Midbrain (tissue), 1 donor: ENCODE measurements at regions not wholly inside any gene's neighbourhood (a gene's known extent, or its start where the extent isn't known, plus 50 kb on each side); places are given as distances from the start of the nearest gene placed in this dataset.
A peak's percentile ranks its signal among the peaks of the same experiment; 100 is the strongest.

ENCODE experiments used
- DNase-seq: peaks from one replicate; lab custom pipeline; 2025; lab: John Stamatoyannopoulos, UW

DNA sequence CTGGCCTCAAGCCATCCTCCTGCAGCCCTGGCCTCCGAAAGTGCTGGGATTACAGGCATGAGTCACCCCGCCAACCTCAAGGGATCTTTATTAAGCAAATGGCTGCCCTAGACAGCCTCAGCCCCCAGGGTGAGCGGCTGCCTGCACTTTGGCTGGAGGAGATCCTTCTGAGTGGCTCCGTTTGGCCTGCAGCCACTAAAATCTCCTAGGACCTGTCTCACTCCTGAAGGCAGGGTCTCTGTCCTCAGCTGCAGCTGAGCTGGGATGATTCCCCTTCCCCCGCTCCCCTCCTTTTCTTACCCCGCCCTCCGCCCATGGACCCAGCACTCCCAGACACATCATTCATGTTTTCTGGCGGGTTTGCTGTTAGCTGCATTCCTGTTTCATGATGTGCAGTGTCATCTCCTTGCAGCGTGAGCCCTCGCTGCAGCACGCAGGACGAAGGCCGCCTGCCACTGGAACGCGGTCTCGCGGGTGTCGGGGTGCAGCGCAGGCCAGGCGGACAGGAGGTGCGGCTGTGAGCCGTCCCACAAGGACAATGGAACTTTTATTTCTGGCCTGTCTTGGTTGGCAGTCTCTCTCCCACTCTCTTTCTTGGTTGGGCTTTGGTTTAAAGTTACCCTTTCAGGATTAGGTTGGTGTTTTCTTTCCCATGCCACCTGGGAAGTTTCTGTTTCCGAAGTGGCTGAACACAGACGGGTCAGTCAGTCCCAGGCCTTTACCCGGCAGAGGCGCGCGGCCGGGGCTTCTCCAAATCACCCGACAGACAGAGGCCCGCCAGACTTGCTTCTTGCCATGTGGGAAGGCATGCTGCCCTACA, 137.1 kb downstream of the FOXD1 start:
- DNase-seq = no peak

DNA sequence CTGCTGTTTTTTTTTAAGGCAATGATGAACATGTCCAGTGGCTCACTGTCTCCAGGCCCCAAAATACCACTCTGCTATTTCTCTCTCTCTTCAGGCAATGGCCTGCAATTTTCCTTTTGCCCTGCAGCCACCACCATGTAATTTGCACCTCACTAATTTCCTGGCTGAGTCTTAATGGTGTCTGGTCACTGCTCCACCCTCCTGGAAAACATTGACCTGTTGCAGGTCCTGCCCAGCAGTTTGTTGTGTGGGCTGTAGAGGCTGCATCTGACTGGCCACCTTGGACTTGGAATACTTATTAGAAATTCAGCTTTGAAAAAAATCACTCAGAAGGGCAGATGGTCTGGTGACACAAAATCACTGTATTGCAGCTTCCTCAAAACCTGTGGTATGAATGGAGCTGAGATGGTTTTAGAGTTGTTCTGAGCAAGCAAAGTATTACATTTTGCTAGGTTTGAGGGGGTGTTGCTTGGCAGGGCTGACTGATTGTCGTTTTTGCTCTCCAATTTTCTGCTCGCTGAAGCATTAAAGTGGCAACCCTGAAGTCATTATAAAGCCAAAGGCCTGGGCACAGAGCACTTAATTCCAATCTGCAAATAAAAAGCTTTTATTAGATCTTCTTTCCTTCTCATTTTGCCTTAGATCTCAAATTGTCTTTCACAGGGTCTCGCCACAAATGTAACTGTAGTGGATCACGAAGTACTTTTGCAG, 134.8 kb downstream of the TMEM174 start:
- DNase-seq = no peak

DNA sequence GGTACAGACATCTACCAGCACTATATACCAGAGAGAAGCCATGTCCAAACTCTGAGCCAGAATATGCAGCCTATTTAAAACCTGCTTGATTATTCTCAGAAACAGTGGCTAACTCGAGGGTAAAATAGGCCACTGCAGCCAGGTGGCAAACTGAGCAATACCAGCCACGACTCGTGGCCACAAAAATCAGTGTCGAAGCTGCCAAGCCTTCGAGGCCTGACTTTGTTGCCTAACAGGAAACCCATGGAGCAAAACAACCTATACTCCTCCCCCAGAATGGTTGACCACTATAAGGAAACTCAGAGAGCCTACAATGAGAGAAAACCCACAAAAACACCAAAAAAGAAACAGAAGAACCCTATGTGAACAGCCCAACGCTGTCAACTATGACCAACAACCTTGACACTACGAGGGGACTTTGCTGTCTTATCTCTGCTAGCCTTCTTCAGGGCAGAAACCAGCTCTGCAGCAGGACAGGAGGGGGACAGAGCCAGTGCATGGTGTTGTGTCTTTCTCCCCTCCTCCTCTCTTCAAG, 133.8 kb downstream of the TMEM174 start:
- no peak for DNase-seq

DNA sequence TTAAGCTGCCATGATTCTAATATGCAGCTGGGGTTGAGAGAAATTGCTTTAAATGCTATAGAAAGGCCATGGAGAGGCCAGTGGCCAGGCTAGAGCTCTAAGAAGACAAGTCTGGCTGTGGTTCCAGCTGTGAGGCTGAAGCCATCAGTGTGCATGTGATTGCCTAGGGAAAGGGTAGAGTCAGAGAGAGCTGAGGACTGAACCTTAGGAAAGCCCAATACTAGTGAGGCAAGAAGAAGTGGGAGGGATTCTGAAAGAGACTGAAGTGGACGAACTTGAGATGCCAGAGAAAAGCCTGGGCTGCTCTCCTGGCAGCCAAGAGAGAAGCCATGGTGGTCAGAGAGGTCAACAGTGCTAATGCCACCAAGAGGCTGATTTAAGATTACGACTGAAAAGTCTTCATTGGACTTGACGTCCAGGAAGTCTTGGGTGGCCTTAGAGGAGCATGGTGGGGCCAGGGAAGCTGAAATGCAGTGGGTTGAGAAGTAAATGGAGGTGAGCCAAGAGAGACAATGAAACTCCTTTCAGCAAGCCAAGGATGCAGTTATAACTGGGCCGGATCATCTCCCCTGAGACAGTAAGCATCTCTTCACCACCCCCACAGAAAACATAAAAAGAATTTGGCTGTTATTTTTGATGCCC, 133.2 kb downstream of the TMEM174 start:
- DNase-seq = no peak

DNA sequence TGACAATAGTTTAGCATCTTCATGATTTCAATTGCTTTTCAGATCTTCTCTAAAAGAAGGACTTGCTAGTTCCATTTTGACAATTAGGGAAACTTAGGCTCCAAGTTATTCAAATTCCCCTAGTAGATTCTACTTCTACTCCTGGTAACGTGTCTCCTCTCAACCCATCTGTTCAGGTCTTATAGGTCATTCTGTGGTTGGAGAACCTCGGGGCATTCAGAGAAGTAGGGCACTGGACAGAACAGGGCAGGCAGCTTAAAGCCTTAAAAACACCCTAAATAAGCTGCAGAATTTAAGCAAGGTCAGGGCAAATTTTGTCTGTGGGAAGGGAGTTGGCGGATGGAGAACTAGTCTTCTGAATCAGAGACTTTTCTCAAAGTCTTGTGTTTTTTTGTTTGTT, 132.4 kb downstream of the TMEM174 start:
- no peak for DNase-seq

DNA sequence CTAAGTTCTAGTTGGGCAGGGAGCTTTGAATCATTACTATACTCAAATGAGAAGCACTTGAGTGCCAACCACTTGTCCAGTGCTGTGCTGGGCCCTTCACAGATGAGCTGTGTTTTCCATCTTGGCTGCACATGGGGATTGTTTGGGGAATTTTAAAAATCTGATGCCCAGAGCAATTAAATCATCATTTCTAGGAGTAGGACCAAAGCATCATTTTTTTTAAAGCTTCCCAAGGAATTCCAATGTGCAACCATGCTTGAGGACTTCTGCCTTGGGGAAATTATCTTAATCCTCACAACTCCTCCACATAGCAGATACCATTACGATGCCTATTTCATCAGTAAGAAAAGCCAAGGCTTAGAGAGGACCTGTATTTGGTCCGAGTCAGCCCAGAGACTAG, 131.4 kb downstream of the TMEM174 start:
- no peak for DNase-seq

DNA sequence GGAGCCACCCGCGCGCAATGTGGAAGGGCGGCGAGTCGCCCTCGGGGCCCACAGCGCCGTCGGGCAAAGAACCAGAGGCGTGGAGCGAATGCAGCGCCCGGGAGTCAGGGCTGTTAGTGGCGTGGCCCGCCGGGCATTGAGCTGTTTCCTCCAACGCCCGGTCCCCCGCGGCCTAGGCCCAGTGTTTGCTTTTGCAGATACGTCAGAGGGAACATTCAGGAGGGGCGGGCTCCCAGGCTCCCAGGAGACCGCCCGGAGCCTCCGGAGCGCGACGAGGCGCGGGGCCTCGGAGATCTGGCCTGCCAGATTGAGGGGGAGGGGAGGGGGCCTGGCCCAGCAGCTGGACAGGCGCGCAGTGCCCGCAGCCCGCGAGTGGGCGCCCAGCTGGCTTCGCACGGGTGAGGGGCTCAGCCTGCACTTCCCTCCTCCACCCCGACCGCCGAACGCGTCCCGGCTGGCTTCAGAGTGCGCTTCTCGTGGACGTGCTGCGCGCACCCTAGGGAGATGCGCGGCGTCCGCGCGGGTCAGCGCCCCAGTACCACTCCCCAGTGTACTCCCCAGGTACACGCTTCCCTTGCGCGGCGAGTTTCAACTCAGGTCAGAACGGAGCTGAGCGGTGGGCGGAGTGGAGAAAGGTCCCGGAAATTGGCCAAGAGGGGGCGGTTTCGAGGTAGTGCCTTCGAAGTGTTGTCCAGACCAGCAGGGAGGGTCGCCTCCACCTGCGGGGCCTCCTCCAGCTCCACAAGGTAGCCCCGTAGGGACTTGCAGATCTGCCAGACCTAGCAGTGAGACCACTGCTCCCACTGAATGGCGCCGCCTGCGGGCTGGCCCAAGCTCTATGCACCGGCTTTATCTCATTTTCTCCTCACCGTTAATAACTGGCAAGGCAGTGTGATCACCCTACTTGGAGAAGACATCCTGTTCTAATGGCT, 130.4 kb downstream of the TMEM174 start:
- DNase-seq = no peak

DNA sequence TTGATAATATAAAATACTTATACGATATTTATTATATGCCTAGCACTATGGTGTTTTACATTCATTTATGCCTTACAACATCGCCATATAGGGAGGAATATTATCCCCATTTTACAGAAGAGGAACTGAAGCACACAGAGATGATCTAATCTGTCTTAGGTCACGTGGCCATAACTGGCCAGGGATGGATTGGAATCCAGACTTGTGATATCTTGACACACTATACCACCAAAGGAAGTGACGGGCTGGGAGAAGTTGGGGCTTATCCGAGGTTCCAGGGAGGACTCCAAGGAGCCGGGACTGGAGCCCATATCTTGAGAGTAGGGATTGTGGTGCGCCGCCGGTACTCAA, 129.8 kb downstream of the TMEM174 start:
- no peak for DNase-seq

DNA sequence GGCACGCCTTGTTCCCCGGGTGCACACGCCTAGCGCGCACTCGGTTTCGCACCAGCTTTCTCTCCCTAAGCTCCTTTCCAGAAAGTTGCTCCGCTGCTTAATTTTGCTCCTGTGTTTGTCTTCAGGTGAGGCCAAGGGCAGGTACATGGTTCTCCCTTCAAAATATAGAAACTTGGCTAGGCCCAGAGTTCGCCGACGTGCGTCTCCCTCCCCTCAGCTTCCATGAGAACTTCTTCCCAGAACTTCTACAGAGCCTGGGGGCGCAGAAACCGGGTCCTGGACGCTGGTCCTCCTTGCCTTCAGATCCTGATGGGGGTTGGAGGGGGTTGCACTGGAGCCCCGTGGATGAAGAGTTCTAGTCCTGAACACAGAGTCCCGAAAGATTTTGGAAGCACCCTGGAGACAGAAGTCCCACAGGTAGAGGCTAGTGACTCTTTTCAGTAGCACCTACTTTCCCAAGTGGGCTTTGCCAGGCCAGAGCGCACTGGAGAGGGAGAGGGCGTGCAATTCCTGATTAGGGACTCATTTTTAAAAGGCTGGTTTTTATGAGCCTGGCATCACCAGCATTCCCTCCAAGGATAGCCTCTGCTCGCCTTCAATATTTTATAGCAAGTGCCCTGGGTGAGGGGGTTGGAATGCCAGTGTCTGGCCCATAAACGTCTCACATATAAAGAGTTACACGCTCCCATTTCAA, 128.4 kb downstream of the TMEM174 start:
- DNase-seq = no peak

DNA sequence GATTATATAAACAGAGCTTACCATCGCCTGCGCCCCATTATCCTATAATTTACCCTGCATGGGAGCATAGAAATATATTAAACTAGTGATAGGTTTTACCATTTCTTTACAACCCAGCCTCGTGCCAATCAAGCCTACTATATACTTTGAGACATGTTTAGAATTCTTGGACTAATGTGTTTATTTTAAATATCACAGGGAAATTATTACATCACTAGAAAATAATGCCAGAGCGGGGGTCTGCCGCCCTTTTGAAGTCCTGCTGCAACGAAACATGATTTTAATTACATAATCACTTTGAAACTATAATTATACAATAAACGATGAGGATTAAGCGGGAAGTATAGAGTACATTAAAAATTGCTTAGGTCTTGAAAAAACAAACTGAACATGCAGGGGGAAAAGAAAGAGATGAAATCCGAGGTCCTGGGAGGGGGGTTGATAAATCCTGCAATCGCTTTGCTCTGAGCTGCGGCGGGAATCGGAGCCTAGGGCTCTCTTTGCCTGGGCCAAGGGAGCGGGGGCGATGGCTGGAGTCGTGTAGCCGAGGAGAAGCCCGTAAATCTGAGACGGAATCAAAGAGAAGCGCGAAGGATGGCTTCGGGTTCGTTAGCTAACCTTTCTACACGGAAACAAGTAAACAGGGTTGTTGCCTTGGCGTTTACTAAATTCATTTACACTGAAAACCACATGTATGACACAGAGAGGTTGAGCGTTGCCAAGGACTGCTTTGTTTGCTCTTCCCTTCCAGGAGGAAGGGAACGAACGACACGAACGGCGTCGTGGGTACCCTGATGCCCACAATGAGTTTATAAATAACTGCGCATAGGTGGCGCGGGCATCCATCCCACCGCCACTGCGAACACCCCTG, 127.6 kb downstream of the TMEM174 start:
- DNase-seq = no peak

DNA sequence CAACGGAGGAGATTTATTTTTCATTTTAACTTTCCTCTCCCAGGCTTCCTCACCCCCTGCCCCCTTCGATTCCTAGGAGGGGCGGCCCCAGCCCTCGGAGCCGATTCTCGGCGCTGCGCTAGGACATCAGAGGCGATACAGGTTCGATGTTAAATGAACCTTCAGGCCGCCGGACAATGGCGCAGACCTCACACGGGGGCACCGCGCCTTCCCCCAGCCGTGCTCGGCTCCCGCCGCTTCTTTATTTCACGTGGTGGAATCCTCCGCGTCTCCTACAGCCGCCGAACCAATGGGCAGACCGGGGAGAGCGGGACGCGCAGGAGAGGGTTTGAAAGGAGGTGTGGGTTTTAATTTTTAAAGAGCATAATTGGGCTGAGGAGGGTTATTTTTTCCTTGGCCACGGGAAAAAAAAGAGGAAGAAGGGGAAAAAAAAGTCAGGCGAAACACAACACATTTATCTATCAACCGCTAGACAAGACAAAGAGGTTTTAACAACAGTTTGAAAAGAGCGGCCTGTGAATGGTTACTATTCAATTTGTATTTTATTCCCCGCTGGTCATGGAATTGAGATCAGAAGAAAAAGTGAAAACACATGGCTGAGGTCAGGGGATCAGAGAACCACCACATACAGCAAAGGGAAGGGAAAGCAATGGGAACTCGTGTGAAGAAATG, 126.8 kb downstream of the TMEM174 start:
- no peak for DNase-seq

DNA sequence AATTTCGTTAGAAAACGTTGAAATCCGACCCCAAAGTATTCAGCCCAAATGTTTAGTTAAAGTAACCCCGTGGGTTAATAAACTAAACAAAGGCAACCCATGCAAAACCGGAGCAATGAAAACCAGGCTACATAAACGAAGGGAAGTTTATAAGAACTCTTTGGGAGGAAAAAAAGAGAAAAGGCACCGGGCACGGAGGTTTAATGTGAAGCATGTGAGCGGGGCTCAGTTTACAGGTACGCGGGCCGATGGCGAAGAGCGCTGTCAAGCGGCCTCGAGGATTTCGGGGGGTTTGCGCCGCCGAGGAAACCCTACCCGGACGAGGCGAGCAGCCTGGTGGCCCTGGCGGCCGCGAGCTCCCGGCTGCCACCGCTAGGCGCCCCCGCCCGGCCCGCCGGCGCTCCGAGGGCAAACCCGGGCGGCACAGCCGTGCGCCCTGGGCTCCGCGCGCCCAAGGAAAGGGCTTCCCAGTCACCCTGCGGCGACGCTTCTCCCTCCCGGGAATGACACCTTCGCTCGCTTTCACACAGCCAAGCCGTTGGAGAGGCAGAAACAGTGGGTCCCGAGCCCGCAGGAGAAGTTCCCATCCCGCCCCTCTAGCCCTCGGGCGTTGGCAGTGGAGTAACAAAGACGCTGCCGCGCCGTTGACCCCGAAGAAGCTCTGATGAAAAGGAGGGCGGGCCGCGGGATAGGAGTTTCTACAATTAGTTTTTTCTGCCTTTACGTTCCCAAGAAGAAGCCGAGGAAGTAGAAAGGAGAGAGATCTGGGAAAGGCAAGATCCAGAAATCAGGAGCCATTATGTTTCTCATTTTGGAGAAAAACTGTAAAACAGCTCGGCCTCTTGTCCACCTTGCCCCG, 126.0 kb downstream of the TMEM174 start:
- DNase-seq = no peak

DNA sequence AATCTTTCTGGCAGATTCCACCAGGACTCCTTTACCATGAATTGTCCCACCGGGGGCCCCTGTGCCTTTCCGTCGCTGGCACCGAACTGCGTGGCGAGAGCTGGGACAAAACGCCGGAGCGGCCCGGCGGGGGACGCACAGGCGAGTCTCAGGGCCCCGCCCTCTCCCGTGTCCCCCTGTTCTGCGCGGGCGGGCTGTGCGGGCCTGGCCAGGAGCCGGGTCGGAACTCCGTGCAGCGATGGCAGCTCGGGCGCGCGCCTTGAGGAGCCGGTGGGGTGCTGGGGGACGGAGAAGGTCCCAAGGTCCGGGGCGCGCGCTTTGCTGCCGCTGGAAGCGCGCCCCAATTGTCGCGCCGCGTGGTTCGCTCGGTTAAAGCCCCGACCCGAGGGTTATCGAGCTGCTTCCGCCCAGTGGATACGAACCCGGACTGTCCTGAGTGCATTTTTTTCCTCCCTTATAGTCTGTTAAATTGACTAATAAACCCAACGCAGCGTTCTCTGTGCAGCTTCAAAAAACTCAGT, 125.3 kb downstream of the TMEM174 start:
- DNase-seq = no peak

DNA sequence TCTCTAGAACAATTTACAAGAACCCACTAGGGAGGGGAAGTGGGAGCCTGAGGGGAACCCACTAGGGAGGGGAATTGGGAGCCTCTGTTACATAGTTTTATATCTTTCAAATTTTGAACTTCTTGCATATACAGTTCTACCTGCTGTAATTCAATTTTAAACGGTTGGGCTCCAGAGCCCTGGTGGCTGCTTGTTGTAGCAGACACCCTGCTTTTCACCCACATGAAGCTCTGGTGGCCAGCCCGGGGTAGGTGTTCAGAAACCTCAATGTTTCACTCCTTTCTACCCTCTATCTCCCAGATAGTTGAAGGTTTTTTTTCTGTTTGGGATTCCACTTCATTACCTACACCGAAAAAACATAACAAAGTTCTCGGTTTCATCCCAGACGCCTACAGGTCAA, 124.4 kb downstream of the TMEM174 start:
- DNase-seq = no peak

DNA sequence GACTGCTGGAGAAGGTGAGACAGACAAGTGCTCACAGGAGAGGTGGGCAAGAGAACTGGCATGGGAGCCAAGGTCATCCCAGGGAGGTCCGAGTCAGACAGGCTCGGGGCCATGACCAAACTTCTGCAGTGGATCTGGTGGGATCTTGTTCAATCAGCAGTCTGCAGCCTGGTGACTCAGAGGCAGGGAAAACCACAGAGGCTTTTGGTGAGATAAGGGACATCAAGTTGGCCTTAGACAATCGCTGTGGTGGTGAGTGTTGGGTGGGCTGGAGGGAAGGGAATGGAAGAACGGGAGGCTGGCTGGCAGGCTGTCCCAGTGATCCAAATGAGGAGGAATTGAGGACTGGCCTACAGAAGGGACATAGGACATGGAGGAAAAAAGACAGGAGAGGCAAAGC, 123.8 kb downstream of the TMEM174 start:
- no peak for DNase-seq

DNA sequence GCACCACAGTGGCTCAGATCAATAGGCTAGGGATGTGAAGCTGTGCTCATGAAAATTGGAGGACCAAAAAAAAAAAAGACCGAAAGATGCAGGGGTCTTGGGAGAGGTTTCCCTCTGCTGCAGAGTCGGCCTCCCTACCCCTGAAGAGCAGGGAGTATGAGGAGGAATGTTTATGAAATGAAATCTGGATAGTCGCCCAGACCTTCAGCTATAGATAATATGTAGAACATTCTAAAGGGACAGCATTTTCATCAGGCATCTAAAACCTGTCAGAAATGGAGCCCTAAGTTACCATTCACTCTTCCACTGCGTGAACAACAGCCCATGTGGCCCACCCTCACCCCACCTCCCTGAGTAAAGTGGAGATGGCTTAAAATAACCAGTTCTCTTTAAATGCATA, 122.9 kb downstream of the TMEM174 start:
- DNase-seq = no peak

DNA sequence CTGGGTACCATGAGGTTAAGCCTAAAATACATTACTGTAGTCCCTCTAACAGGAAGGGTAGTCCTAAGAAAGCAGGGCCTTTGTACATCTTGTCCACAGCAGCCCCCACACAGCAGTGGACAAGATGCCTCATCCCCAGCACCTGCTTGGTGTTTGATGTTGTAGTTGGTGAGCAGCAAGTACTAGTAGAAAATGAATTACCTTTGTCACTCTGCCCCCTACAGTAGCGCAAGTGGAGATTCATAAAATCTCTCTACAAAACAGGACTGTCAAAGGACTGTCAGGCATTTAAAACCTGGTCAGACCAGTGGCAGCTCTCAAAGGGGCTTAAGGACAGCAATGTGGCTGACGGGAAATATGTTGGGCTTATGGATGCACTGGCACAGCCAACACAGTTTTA, 122.5 kb downstream of the TMEM174 start:
- peak; percentile 3 for DNase-seq

DNA sequence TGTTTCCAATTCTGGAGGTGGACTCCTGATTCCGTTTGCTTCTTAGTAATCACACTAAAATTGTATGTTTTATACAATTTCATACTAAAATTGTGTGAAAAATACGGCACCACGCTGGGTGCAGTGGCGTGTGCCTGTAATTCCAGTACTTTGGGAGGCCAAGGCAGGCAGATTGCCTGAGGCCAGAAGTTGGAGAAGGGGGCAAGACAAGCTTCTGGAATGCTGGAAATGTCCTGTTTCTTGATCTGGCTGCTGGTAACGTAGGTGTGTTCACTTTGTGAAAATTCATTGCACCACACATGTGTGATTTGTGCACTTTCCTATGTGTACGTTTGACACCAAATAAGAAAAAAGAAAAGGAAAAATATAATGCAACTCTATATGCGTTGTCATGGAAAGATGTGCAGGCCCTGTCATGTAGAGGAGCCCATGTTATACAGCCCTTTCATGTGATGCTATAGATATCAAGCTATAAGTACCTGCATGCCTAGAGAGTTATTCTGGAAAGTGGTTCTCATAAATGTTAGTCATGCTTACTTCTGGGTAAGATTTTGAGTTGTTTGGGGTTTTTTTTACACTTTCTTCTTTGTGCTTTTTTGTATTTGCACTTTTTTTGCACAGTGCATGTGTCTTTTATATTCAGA, 119.9 kb downstream of the TMEM174 start:
- DNase-seq = no peak
